H1 (cell line): ENCODE measurements at regions not wholly inside any gene's neighbourhood (a gene's known extent, or its start where the extent isn't known, plus 50 kb on each side); places are given as distances from the start of the nearest gene placed in this dataset.

Experiments
- CTCF ChIA-PET: fragments of 300-600 bp; sonication (Branson Sonifier 250); formaldehyde crosslinking; loops from one replicate; lab custom pipeline; 2021; ENCODE audit not compliant: partially characterized antibody; lab: Charles Lee
- POLR2A ChIA-PET: fragments of 300-600 bp; sonication (Branson Sonifier 250); formaldehyde crosslinking; loops from one replicate; lab custom pipeline; 2021; ENCODE audit warnings: inconsistent platforms; ENCODE audit not compliant: partially characterized antibody; lab: Charles Lee
- DNase-seq, 2 experiments: peaks; one replicate each; pipeline versions ENCODE4 v3.0.0 to v3.0.0-alpha.2; 2010 to 2022; ENCODE audit warnings: low spot score in 2 of 2, low read depth in 1 of 2, mixed read lengths in 1 of 2
- FAIRE-seq: peaks from 2 replicates; lab custom pipeline; 2011; peaks lifted over from hg19 to GRCh38; lab: Jason Lieb, UNC
- H2AFZ ChIP-seq: 2 replicates; pipeline ENCODE4 v1.8.1; 2012; ENCODE audit warnings: low read length, inconsistent platforms
- H2AK5ac ChIP-seq: 2 replicates; pipeline ENCODE4 v1.6.1; 2013; ENCODE audit warnings: low read depth, low read length
- H2BK120ac ChIP-seq: replicated peaks from 2 replicates; pipeline ENCODE3; 2013; ENCODE audit warnings: low read depth, low read length, inconsistent platforms
- H2BK12ac ChIP-seq: 2 replicates; pipeline ENCODE4 v1.6.1; 2013; ENCODE audit warnings: low read depth, low read length
- H2BK15ac ChIP-seq: 2 replicates; pipeline ENCODE4 v1.6.1; 2013; ENCODE audit warnings: low read length
- H2BK20ac ChIP-seq: 2 replicates; pipeline ENCODE4 v1.6.1; 2013; ENCODE audit warnings: low read length
- H2BK5ac ChIP-seq: 2 replicates; pipeline ENCODE4 v1.6.1; 2013; ENCODE audit warnings: low read depth, low read length
- H3K14ac ChIP-seq: 2 replicates; pipeline ENCODE4 v1.6.1; 2013; ENCODE audit warnings: inconsistent platforms; ENCODE audit not compliant: insufficient read length
- H3K18ac ChIP-seq: 2 replicates; pipeline ENCODE4 v1.6.1; 2013; ENCODE audit warnings: low read length; ENCODE audit errors: extremely low read depth
- H3K23ac ChIP-seq: 2 replicates; pipeline ENCODE4 v1.6.1; 2013; ENCODE audit warnings: inconsistent platforms; ENCODE audit not compliant: insufficient read length
- H3K23me2 ChIP-seq: 2 replicates; pipeline ENCODE4 v1.6.1; 2013; ENCODE audit warnings: low read depth, low read length
- H3K27ac ChIP-seq: 2 replicates; pipeline ENCODE4 v1.6.1; 2011; ENCODE audit warnings: low read depth, low read length, inconsistent platforms
- H3K27me3 ChIP-seq, 4 experiments: replicated peaks in 1 of 4; 1 replicate in 1 of 4; 2 replicates in 3 of 4; pipeline versions ENCODE4 v1.6.1 to v1.8.1; 2011 to 2013; ENCODE audit warnings: low read length in 3 of 4, mild to moderate bottlenecking in 3 of 4, inconsistent platforms in 2 of 4, mixed read lengths in 2 of 4, moderate library complexity in 1 of 4; ENCODE audit not compliant: control insufficient read depth in 3 of 4, insufficient read depth in 3 of 4; ENCODE audit errors: extremely low read depth in 1 of 4
- H3K36me3 ChIP-seq, 4 experiments: 2 replicates each; pipeline versions ENCODE4 v1.6.1 to v1.8.1; 2011 to 2013; ENCODE audit warnings: mild to moderate bottlenecking in 4 of 4, low read length in 3 of 4, moderate library complexity in 2 of 4, control low read depth in 1 of 4, inconsistent platforms in 1 of 4; ENCODE audit not compliant: insufficient read depth in 4 of 4, control insufficient read depth in 2 of 4
- H3K4ac ChIP-seq: replicated peaks from 2 replicates; pipeline ENCODE3; 2013; ENCODE audit warnings: low read length, low read depth, mixed read lengths, inconsistent platforms; ENCODE audit not compliant: insufficient read length
- H3K4me1 ChIP-seq, 4 experiments: replicated peaks in 1 of 4; 1 replicate in 1 of 4; 2 replicates in 3 of 4; pipeline versions ENCODE4 v1.6.1 to v1.8.1; 2011 to 2013; ENCODE audit warnings: low read length in 3 of 4, inconsistent platforms in 2 of 4, mixed read lengths in 1 of 4; ENCODE audit not compliant: insufficient read depth in 4 of 4, control insufficient read depth in 3 of 4
- H3K4me2 ChIP-seq, 2 experiments: 2 replicates each; pipeline versions ENCODE4 v1.6.1 to v1.8.1; 2011 to 2013; ENCODE audit warnings: low read depth in 2 of 2, low read length in 2 of 2, control low read depth in 1 of 2, inconsistent platforms in 1 of 2, mild to moderate bottlenecking in 1 of 2; ENCODE audit not compliant: insufficient read depth in 1 of 2
- H3K4me3 ChIP-seq, 4 experiments: fragments of 200-600, 300-600 bp in 1 of 4; sonication (generic), shearing (Covaris generic), sonication (Bioruptor Twin) in 1 of 4; 2 replicates each; pipeline versions ENCODE4 v1.5.1 to v1.8.1; 2011 to 2016; ENCODE audit warnings: low read length in 4 of 4, low read depth in 3 of 4, control low read depth in 2 of 4, inconsistent platforms in 2 of 4, mild to moderate bottlenecking in 2 of 4, mixed read lengths in 1 of 4, moderate library complexity in 1 of 4; ENCODE audit not compliant: insufficient read depth in 2 of 4; ENCODE audit errors: extremely low read depth in 1 of 4
- H3K56ac ChIP-seq: replicated peaks from 2 replicates; pipeline ENCODE3; 2013; ENCODE audit warnings: low read depth, mild to moderate bottlenecking, mixed read lengths, low read length, inconsistent platforms; ENCODE audit not compliant: insufficient read length
- H3K79me1 ChIP-seq: 2 replicates; pipeline ENCODE4 v1.6.1; 2013; ENCODE audit warnings: low read depth, low read length, control low read depth
- H3K79me2 ChIP-seq, 2 experiments: 2 replicates each; pipeline versions ENCODE4 v1.6.1 to v1.8.1; 2012 to 2013; ENCODE audit warnings: low read length in 2 of 2, mild to moderate bottlenecking in 2 of 2, inconsistent platforms in 1 of 2; ENCODE audit not compliant: insufficient read depth in 2 of 2, control insufficient read depth in 1 of 2
- H3K9ac ChIP-seq, 4 experiments: replicated peaks in 1 of 4; 1 replicate in 1 of 4; 2 replicates in 3 of 4; pipeline versions ENCODE4 v1.6.1 to v1.8.1; 2011 to 2013; ENCODE audit warnings: low read depth in 3 of 4, low read length in 3 of 4, control low read depth in 2 of 4, mild to moderate bottlenecking in 2 of 4, moderate library complexity in 2 of 4, inconsistent platforms in 1 of 4; ENCODE audit errors: extremely low read depth in 1 of 4
- H3K9me3 ChIP-seq, 2 experiments: 2 replicates each; pipeline versions ENCODE4 v1.6.1 to v1.8.1; 2012 to 2013; ENCODE audit warnings: mild to moderate bottlenecking in 2 of 2, moderate library complexity in 2 of 2, control low read depth in 1 of 2, inconsistent platforms in 1 of 2, low read depth in 1 of 2, low read length in 1 of 2, mixed read lengths in 1 of 2; ENCODE audit not compliant: insufficient read depth in 2 of 2
- H4K20me1 ChIP-seq, 2 experiments: replicated peaks in 1 of 2; 2 replicates each; pipeline versions ENCODE3 to v1.8.1; 2011 to 2013; ENCODE audit warnings: inconsistent platforms in 2 of 2, low read length in 2 of 2, mild to moderate bottlenecking in 1 of 2; ENCODE audit not compliant: insufficient read depth in 2 of 2, control insufficient read depth in 1 of 2
- H4K5ac ChIP-seq: 2 replicates; pipeline ENCODE4 v1.6.1; 2013; ENCODE audit warnings: low read length, low read depth, mixed read lengths, inconsistent platforms; ENCODE audit not compliant: insufficient read length
- H4K8ac ChIP-seq: 2 replicates; pipeline ENCODE4 v1.8.0; 2013; ENCODE audit warnings: mild to moderate bottlenecking, moderate library complexity, low read length, inconsistent platforms; ENCODE audit not compliant: insufficient read depth; ENCODE audit errors: extremely low read depth
- H4K91ac ChIP-seq: replicated peaks from 2 replicates; pipeline ENCODE3; 2013; ENCODE audit warnings: low read length, mixed read lengths, inconsistent platforms; ENCODE audit not compliant: insufficient read length
- BCL11A ChIP-seq, 2 experiments: IDR thresholded peaks; one replicate each; pipeline ENCODE4 v1.6.1; 2011; ENCODE audit warnings: low read depth in 2 of 2, low read length in 2 of 2, mild to moderate bottlenecking in 2 of 2
- CTBP2 ChIP-seq: IDR thresholded peaks from 2 replicates; pipeline ENCODE4 v1.7.0; 2011; ENCODE audit warnings: borderline replicate concordance, mild to moderate bottlenecking, moderate library complexity, mixed read lengths, low read length; ENCODE audit not compliant: insufficient read depth, insufficient read length
- EGR1 ChIP-seq: IDR thresholded peaks from 2 replicates; pipeline ENCODE4 v1.6.1; 2011; ENCODE audit warnings: low read depth, low read length, borderline replicate concordance
- EP300 ChIP-seq, 2 experiments: IDR thresholded peaks; 1 replicate in 1 of 2; 2 replicates in 1 of 2; pipeline ENCODE4 v1.6.1; 2011 to 2012; ENCODE audit warnings: low read depth in 2 of 2, low read length in 2 of 2, mild to moderate bottlenecking in 2 of 2, borderline replicate concordance in 1 of 2, inconsistent platforms in 1 of 2, moderate library complexity in 1 of 2
- GABPA ChIP-seq: IDR thresholded peaks from 2 replicates; pipeline ENCODE4 v1.6.1; 2011; ENCODE audit warnings: mild to moderate bottlenecking, low read length, moderate library complexity, borderline replicate concordance; ENCODE audit not compliant: insufficient read depth
- HDAC6 ChIP-seq: IDR thresholded peaks from one replicate; pipeline ENCODE4 v1.7.1; 2012; ENCODE audit warnings: low read depth, mild to moderate bottlenecking, inconsistent platforms, low read length, moderate library complexity
- KDM1A ChIP-seq: fragments of 200-600, 300-600 bp; sonication (generic); IDR thresholded peaks from 2 replicates; pipeline ENCODE4 v1.7.1; 2016; ENCODE audit warnings: mild to moderate bottlenecking, low read length, borderline replicate concordance
- PHF8 ChIP-seq: fragments of 200-600 bp; sonication (generic); conservative IDR thresholded peaks from 2 replicates; pipeline ENCODE4 v1.7.1; 2012; ENCODE audit warnings: low read depth, mild to moderate bottlenecking, inconsistent platforms, low read length, moderate library complexity
- SAP30 ChIP-seq: fragments of 300-600 bp; sonication (generic); IDR thresholded peaks from 2 replicates; pipeline ENCODE4 v1.7.1; 2012; ENCODE audit warnings: low read length, moderate library complexity, mild to moderate bottlenecking, inconsistent platforms; ENCODE audit not compliant: insufficient read depth, insufficient replicate concordance
- SIRT6 ChIP-seq: IDR thresholded peaks from one replicate; pipeline ENCODE4 v1.7.1; 2012; ENCODE audit warnings: low read length, inconsistent platforms
- SRF ChIP-seq: IDR thresholded peaks from 2 replicates; pipeline ENCODE4 v1.6.1; 2011; ENCODE audit warnings: mild to moderate bottlenecking, low read depth, low read length, moderate library complexity
- TBP ChIP-seq: IDR thresholded peaks from 2 replicates; pipeline ENCODE4 v1.6.1; 2011; ENCODE audit warnings: low read depth, low read length, improper control_type of control experiment
- WGBS, 2 experiments: shearing (Covaris generic) in 1 of 2; methylation state at CpG; one replicate each; pipeline versions ENCODE4 v1.1.6 to v1.1.7; 2013 to 2015; ENCODE audit warnings: low lambda C conversion rate in 2 of 2, mixed read lengths in 2 of 2, inconsistent platforms in 1 of 2, low coverage in 1 of 2, missing lambda C conversion rate in 1 of 2; ENCODE audit not compliant: insufficient replicate concordance in 2 of 2, insufficient coverage in 1 of 2, insufficient read length in 1 of 2; ENCODE audit errors: extremely low coverage in 1 of 2, missing lambda C conversion rate in 1 of 2; 5-methylcytosine and 5-hydroxymethylcytosine counted together

GRCh38 chr12:43103866-43104265 is 448.1 kb downstream of the ADAMTS20 start:
- no peaks in the 10 kb centered on the region for H4K20me1 ChIP-seq
- no peak overlapping the region for H3K14ac ChIP-seq
- H3K23me2 ChIP-seq = no peaks in the 10 kb centered on the region
- no peak for FAIRE-seq
- H3K4me3 ChIP-seq = no peak overlapping the region
- no peak overlapping the region for H4K5ac ChIP-seq
- H3K27ac ChIP-seq = no peak overlapping the region
- no peak overlapping the region for H4K8ac ChIP-seq
- no peak overlapping the region for H3K56ac ChIP-seq
- POLR2A ChIA-PET = no interaction called here
- no peak overlapping the region for H3K9ac ChIP-seq
- peaks cover 0 to 1% (median 0%) of the 10 kb centered on the region in 4 experiments; a peak in 1 of 7 replicates for H3K27me3 ChIP-seq
- H2BK15ac ChIP-seq = no peak overlapping the region
- H2BK5ac ChIP-seq = no peak overlapping the region
- H3K36me3 ChIP-seq = no peaks in the 10 kb centered on the region
- no peak overlapping the region for H2BK12ac ChIP-seq
- WGBS, 2 experiments = 100% methylated on average over 1 of the region's 1 CpG; no CpG with 5 or more reads in 1 of the 2 experiments
- no peak overlapping the region for H2AFZ ChIP-seq
- no peak overlapping the region for H3K18ac ChIP-seq
- H3K9me3 ChIP-seq = no peaks in the 10 kb centered on the region
- no peak overlapping the region for H4K91ac ChIP-seq
- no peak overlapping the region for H2AK5ac ChIP-seq
- no peak overlapping the region for H3K23ac ChIP-seq
- peaks cover 0 to 8% (median 0%) of the 10 kb centered on the region in 4 experiments; a peak in 2 of 7 replicates for H3K4me1 ChIP-seq
- H2BK20ac ChIP-seq = no peak overlapping the region
- no peaks in the 10 kb centered on the region for H3K79me1 ChIP-seq
- DNase-seq = no peak
- CTCF ChIA-PET = interaction anchor here (0.7 kb wide), 1 partner anchor 15 kb away, joined by 3 read pairs; no protein-coding TSS in a partner anchor
- no peak overlapping the region for H3K4me2 ChIP-seq
- H3K79me2 ChIP-seq = no peaks in the 10 kb centered on the region
- no peak overlapping the region for H3K4ac ChIP-seq
- no peak overlapping the region for H2BK120ac ChIP-seq
- TF ChIP-seq GABPA = no peak
- TF ChIP-seq SAP30 = no peak
- no peak for TF ChIP-seq SRF
- no peak for TF ChIP-seq PHF8
- TF ChIP-seq EP300 (IDR thresholded peaks at IDR 0.05; ENCODE audit: borderline replicate concordance in 1 of 2, low read depth in 2 of 2, low read length in 2 of 2) = no peak
- no peak for TF ChIP-seq HDAC6
- no peak for TF ChIP-seq SIRT6
- TF ChIP-seq TBP = no peak
- no peak for TF ChIP-seq KDM1A
- TF ChIP-seq EGR1 = no peak
- no peak for TF ChIP-seq CTBP2
- no peak for TF ChIP-seq BCL11A (IDR thresholded peaks at IDR 0.05; ENCODE audit: low read depth in 2 of 2, low read length in 2 of 2)
